ENCODE measurements at regions not wholly inside any gene's neighbourhood (a gene's known extent, or its start where the extent isn't known, plus 50 kb on each side); places are given as distances from the start of the nearest gene placed in this dataset.

DNA sequence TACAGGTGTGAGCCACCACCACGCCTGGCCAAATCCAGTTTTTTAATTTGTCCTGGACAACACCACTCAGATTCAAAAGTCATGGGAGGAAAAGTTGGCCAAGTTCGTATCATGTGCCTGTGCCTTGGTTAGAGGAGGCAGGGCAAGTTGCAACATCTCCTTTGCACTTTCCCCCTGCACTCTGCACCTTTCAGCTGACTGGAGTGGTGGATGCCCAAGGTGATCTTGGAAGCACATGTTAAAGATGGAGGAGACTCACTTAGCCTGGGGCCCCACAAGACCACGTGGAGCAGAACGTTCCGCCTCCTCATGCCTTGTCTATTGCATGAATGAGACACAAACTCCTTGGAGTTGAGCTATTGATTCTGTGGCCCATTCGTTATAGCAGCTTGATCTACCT is 82.1 kb upstream of the FZD10 start:
- no peak for TF ChIP-seq EZH2 (IDR thresholded peaks at IDR 0.05; ENCODE audit: insufficient read depth, low read length)
- TF ChIP-seq, protein P1, sequence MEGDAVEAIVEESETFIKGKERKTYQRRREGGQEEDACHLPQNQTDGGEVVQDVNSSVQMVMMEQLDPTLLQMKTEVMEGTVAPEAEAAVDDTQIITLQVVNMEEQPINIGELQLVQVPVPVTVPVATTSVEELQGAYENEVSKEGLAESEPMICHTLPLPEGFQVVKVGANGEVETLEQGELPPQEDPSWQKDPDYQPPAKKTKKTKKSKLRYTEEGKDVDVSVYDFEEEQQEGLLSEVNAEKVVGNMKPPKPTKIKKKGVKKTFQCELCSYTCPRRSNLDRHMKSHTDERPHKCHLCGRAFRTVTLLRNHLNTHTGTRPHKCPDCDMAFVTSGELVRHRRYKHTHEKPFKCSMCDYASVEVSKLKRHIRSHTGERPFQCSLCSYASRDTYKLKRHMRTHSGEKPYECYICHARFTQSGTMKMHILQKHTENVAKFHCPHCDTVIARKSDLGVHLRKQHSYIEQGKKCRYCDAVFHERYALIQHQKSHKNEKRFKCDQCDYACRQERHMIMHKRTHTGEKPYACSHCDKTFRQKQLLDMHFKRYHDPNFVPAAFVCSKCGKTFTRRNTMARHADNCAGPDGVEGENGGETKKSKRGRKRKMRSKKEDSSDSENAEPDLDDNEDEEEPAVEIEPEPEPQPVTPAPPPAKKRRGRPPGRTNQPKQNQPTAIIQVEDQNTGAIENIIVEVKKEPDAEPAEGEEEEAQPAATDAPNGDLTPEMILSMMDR (IDR thresholded peaks at IDR 0.05; ENCODE audit: insufficient read depth, low read depth, low read length): no peak
